Fibroblast of villous mesenchyme (primary cell): ENCODE measurements at regions not wholly inside any gene's neighbourhood (a gene's known extent, or its start where the extent isn't known, plus 50 kb on each side); places are given as distances from the start of the nearest gene placed in this dataset.
"Not testable (repeated sequence)": the region's sequence is repeated elsewhere in the genome, so short reads cannot be mapped to it uniquely, and the experiment has no call there.

ENCODE experiments used
- DNase-seq: peaks from one replicate; pipeline ENCODE4 v3.0.0-alpha.2; 2010; ENCODE audit warnings: low read depth
- H3K4me3 ChIP-seq: 2 replicates; pipeline ENCODE4 v1.5.1; 2011; ENCODE audit warnings: low read depth, mild to moderate bottlenecking, low read length
- CTCF ChIP-seq: IDR thresholded peaks from 2 replicates; pipeline ENCODE4 v1.5.1; 2012; ENCODE audit warnings: low read depth, mild to moderate bottlenecking, low read length; ENCODE audit not compliant: insufficient read depth

- no peak overlapping the region for H3K4me3 ChIP-seq
- TF ChIP-seq CTCF = no peak
- no peak for DNase-seq
Measured at GRCh38 chr14:40025101-40025500, 592.9 kb upstream of the FBXO33 start.

- no peak overlapping the region for H3K4me3 ChIP-seq
- no peak for DNase-seq
- TF ChIP-seq CTCF = no peak
Measured at GRCh38 chr14:40010961-40011360, 578.7 kb upstream of the FBXO33 start.

GRCh38 chr14:40009771-40010170 lies 577.5 kb upstream of the FBXO33 start:
- TF ChIP-seq CTCF = no peak
- DNase-seq = no peak
- no peak overlapping the region for H3K4me3 ChIP-seq

- not testable (repeated sequence) for H3K4me3 ChIP-seq, DNase-seq
Measured at GRCh38 chr14:40008345-40008744, 576.1 kb upstream of the FBXO33 start.

- TF ChIP-seq CTCF = no peak
- DNase-seq = no peak
- no peak overlapping the region for H3K4me3 ChIP-seq
Measured at GRCh38 chr14:40004871-40005500, 572.8 kb upstream of the FBXO33 start.

- no peak for DNase-seq
- H3K4me3 ChIP-seq = no peak overlapping the region
- TF ChIP-seq CTCF = no peak
Measured at GRCh38 chr14:40003773-40004172, 571.5 kb upstream of the FBXO33 start.

- H3K4me3 ChIP-seq = no peak overlapping the region
- no peak for DNase-seq
- TF ChIP-seq CTCF = no peak
Measured at GRCh38 chr14:39998854-39999253, 566.6 kb upstream of the FBXO33 start.

GRCh38 chr14:39998114-39998513 lies 565.9 kb upstream of the FBXO33 start:
- TF ChIP-seq CTCF = no peak
- DNase-seq = no peak
- H3K4me3 ChIP-seq = no peak overlapping the region
